Activated CD8-positive, alpha-beta memory T cell treated with anti-CD3 and anti-CD28 coated beads, Interleukin-2, amount 50 U/mL, for 24 hours (primary cell): ENCODE measurements at regions not wholly inside any gene's neighbourhood (a gene's known extent, or its start where the extent isn't known, plus 50 kb on each side); places are given as distances from the start of the nearest gene placed in this dataset.
"Not testable (repeated sequence)": the region's sequence is repeated elsewhere in the genome, so short reads cannot be mapped to it uniquely, and the experiment has no call there.

Source experiments
- DNase-seq: peaks from one replicate; pipeline ENCODE4 v3.0.0-alpha.2; 2020; ENCODE audit errors: extremely low read depth

- DNase-seq, result no peak
Observed at GRCh38 chr12:4822572-4822971, 87.1 kb upstream of the KCNA1 start.

- no peak for DNase-seq
Observed at GRCh38 chr12:4824380-4824779, 85.3 kb upstream of the KCNA1 start.

- DNase-seq, result no peak
Observed at GRCh38 chr12:4825011-4825858, 84.5 kb upstream of the KCNA1 start.

GRCh38 chr12:4826909-4827308, 82.8 kb upstream of the KCNA1 start:
- DNase-seq, result no peak

- no peak for DNase-seq
Observed at GRCh38 chr12:4828176-4828575, 81.5 kb upstream of the KCNA1 start.

- no peak for DNase-seq
Observed at GRCh38 chr12:4829161-4829792, 80.4 kb upstream of the KCNA1 start.

- no peak for DNase-seq
Observed at GRCh38 chr12:4829793-4830162, 79.9 kb upstream of the KCNA1 start.

- no peak for DNase-seq
Observed at GRCh38 chr12:4830556-4831210, 79.0 kb upstream of the KCNA1 start.

GRCh38 chr12:4833053-4833452, 76.7 kb upstream of the KCNA1 start:
- DNase-seq, result no peak

- DNase-seq, result no peak
Observed at GRCh38 chr12:4833524-4833923, 76.2 kb upstream of the KCNA1 start.

- not testable (repeated sequence) for DNase-seq
Observed at GRCh38 chr12:4842401-4842800, 67.3 kb upstream of the KCNA1 start.

- no peak for DNase-seq
Observed at GRCh38 chr12:4843907-4844306, 65.8 kb upstream of the KCNA1 start.

GRCh38 chr12:4847713-4848112, 62.0 kb upstream of the KCNA1 start:
- DNase-seq, result no peak

- no peak for DNase-seq
Observed at GRCh38 chr12:4849115-4849541, 60.6 kb upstream of the KCNA1 start.

GRCh38 chr12:4849795-4850345, 59.8 kb upstream of the KCNA1 start:
- DNase-seq, result no peak

- no peak for DNase-seq
Observed at GRCh38 chr12:4850857-4851380, 58.8 kb upstream of the KCNA1 start.

- no peak for DNase-seq
Observed at GRCh38 chr12:4852308-4852707, 57.4 kb upstream of the KCNA1 start.

- DNase-seq, result no peak
Observed at GRCh38 chr12:4852911-4853310, 56.8 kb upstream of the KCNA1 start.

GRCh38 chr12:4855121-4855924, 54.4 kb upstream of the KCNA1 start:
- DNase-seq, result no peak

- DNase-seq, result no peak
Observed at GRCh38 chr12:4856596-4856995, 53.1 kb upstream of the KCNA1 start.

GRCh38 chr12:4857472-4858291, 52.0 kb upstream of the KCNA1 start:
- peak; percentile 35 for DNase-seq
